HuH-7.5 (cell line): ENCODE measurements at regions not wholly inside any gene's neighbourhood (a gene's known extent, or its start where the extent isn't known, plus 50 kb on each side); places are given as distances from the start of the nearest gene placed in this dataset.

Experiments used
- DNase-seq: peaks from one replicate; pipeline ENCODE4 v3.0.0; 2011; ENCODE audit warnings: low spot score

DNA sequence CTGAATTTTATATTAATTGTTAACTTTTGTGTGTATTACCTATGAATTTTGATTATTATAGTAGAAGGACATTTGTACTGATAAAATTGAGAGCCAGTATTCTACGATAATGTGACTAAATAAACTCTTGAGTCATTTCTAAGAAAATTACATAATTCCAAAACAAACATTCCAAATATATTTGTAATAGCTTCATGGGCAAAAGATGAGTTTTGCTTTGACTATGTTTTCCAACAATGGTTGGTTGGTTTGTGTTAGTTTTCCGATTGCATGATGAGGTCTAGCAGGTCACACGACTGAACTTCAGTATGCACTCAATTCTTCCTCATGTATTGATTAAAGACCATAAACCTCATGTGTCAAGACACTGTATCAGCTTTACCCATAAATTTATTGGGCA lies 71.7 kb upstream of the WDR75 start:
- DNase-seq: peak; percentile 16

DNA sequence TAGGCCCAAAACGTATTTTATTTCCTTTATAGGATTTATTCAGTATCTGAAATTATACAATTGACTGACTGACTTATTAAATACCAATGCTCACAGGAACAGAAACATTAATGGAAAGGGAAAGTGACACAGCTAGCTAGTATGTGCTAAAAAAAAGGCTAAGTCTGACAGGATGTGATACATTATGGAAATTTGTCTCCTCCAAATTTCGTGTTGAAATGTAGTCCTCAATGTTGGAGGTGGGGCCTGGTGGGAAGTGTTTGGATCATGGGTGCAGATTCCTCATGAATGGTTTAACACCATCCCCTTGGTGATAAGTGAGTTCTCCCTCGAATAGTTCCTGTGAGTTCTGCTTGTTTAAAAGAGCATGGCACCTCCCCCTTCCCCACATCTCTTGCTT lies 70.6 kb upstream of the WDR75 start:
- no peak for DNase-seq

DNA sequence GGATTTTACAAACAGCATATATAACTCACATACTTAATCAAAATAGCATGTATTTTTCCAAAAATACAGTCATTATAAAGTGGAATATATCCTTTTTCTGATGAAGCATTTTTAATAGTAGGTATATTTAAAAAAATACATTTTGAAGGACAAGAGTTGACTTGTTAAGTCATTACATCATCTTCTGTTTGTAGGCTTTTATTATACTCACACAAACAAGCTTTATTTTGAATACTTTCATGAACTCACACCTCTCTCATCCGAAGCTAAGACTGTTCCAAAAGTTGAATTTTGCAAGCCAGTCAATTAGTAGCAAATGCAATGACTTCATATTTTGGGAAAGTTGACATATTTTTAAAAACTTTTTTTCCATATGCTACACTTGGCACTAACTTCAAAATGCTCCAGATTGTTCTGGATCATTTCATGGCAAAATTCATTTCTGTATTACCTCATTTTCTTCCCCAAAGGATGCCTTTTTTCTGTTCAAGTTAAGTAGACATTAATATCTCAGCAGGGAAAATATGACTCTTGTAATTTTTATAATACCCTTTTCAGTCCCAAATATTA lies 68.5 kb upstream of the WDR75 start:
- no peak for DNase-seq

DNA sequence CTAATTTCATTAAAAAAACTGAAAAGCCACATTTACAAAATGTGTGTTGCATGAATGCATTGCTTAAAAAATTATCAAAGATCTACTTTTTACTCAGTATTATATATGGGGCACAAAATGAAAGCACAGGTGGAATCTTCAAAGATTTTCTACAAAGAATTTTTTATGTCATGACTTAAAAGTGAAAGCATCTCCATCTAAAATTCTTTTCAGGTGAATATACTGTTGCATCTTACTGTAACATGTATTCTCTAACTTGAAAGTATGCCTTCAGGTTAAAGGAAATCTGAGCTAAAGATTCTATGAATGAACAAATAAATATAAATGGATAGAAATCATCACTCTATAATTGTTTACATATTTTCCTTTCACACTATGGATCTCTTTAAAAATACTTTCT lies 66.8 kb upstream of the WDR75 start:
- DNase-seq: no peak

DNA sequence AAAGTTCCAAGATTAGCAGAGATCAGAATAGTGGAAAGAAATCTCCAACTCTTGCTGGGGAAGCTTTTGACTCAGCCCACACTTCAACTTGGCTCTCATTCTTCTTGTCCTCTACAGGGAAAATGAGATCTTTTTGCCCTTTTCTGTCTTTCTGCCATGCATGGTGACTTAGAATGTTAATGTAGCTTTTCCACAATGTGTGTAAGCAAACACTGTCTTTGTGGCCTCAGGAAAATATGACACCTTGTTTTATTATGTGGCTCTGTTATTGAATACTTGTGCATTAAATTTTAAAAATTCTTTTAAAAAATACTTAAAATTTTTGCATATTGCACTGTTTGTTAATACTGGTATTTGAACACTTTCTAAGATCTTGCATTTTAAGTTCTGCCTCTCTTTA lies 65.4 kb upstream of the WDR75 start:
- no peak for DNase-seq

DNA sequence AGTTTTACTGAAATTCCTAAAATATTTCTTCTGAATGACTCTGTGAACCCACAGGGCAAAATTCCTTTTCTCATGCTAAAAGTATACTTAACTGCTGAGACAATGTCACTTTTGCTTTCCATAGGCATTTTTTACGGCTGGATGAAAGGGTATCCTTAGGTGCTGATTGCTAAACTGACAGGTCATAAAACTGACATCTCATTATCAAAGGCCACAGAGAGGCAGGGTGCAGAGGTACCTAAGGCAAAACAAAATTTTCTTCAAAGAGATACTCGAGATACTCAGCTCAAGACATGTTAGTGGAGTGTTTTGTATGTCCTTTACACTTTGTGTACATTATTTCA lies 62.0 kb upstream of the WDR75 start:
- DNase-seq: no peak

DNA sequence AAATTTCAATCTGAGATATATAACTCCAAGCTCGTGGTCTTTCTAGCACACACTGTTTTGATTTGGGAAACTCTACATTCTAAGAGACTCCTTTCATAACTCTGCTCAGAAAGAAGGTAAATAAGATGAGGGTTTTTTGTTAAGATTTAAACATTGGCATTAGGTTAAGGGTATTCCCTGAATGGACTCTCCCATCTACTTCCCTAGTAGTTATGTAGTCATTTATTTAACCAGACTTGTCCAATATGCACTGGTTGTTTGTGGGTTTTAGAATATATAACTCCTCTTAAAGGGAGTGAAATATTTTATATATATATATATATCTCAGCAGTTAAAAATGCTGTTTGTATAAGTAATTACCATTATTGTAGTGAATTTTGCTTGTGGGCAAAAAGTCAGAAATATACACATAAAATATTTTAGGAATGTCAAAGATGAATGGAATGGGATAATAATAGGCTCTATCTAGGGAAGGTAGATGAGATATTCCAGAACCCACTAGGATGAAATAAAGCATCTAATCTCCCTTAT lies 61.5 kb upstream of the WDR75 start:
- DNase-seq: no peak

DNA sequence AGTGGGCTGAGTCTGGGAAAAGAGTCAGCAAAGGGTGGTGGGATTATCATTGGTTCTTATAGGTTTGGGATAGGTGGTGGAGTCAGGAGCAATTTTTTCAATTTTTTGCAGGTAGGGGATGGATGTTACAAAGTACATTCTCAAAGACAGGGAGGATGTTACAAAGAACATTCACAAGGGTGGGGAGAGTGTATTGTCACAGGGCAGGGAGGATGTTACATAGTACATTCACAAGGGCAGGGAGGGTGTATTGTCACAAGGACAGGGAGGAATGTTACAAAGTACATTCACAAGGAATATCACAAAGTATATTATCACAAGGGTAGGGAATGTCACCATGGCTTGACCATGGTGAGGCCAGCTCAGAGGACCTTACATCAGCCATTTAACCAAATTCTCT lies 58.6 kb upstream of the WDR75 start:
- no peak for DNase-seq

DNA sequence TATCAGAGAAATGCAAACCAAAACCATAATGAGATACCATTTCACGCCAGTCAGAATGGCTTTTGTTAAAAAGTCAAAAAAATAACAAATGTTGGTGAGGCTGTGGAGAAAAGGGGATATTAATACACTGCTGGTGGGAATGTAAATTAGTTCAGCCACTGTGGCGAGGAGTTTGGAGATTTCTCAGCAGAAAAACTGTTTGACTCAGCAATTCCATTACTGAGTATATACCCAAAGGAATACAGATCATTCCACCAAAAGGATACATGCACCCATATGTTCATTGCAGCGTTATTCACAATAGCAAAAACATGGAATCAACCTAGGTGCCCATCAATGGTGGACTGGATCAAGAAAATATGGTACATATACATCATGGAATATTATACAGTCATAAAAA lies 54.5 kb upstream of the WDR75 start:
- no peak for DNase-seq

DNA sequence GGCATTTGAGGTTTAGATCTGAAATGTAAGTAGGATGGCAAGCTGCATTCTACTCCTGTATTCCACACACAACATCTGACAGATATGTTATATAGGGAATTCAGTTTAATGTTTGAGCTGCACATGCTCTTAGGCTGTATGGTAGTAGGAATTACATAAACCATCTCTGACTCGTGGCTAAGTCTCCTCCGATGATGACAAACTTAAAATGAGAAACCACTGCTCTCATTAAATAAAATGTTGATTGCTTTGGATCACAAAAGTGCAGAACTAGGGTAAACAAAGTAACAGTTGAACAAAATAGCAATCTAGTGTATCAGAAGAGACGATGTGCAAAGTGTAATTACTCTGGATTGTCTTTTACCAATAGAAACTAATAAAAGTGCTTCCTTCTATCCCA lies 50.1 kb upstream of the WDR75 start:
- no peak for DNase-seq
